ENCODE measurements at regions not wholly inside any gene's neighbourhood (a gene's known extent, or its start where the extent isn't known, plus 50 kb on each side); places are given as distances from the start of the nearest gene placed in this dataset.

GRCh38 chr10:70943841-70944466, 55.6 kb upstream of the PCBD1 start:
- no peaks in the 10 kb centered on the region for H3K27me3 Mint-ChIP-seq
- ATAC-seq, result no peak
- TF ChIP-seq CTCF (IDR thresholded peaks at IDR 0.05), result no peak
- no peaks in the 10 kb centered on the region for H3K9me3 Mint-ChIP-seq
- no peaks in the 10 kb centered on the region for H3K4me1 Mint-ChIP-seq (ENCODE audit: low read depth)
- no peak overlapping the region for H3K4me3 Mint-ChIP-seq
- POLR2A ChIA-PET, result no interaction called here
- no peaks in the 10 kb centered on the region for H3K36me3 Mint-ChIP-seq (ENCODE audit: low read depth)
- no peak for DNase-seq
- no peak overlapping the region for H3K27ac Mint-ChIP-seq
- CTCF ChIA-PET, result interaction anchor here (2.8 kb wide), 1 partner anchor 18 kb away, joined by 18 read pairs; no protein-coding TSS in a partner anchor
- intact Hi-C loops (cut with micrococcal nuclease), result no loop called here

DNA sequence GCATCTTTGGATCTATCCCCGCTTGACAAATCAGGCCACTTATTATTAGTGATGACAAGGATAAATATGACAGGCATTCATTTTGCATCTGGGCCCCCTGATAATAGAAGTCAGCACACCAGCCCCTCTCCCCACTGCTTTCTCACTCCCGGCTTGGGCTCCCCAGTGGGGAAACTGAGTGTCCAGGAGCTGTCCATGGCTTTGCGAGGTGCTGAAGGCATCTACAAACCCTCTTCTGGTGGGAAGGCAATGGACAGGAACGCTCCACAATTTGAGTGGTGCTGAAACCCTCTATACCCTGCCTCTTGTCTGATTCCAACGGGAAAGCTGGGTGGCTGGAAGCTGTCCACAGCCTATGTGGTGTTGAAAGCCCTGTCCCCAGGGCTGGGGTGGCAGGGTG, 61.7 kb upstream of the PCBD1 start:
- intact Hi-C loops (cut with micrococcal nuclease), result no loop called here
- no peaks in the 10 kb centered on the region for H3K36me3 Mint-ChIP-seq (ENCODE audit: low read depth)
- H3K27me3 Mint-ChIP-seq, result no peaks in the 10 kb centered on the region
- ChIA-PET POLR2A (no interaction called here), CTCF (no interaction called here)
- H3K4me1 Mint-ChIP-seq (ENCODE audit: low read depth), result no peaks in the 10 kb centered on the region
- no peak overlapping the region for H3K27ac Mint-ChIP-seq
- no peak for TF ChIP-seq CTCF (IDR thresholded peaks at IDR 0.05)
- no peak for ATAC-seq
- H3K4me3 Mint-ChIP-seq, result no peak overlapping the region
- no peaks in the 10 kb centered on the region for H3K9me3 Mint-ChIP-seq
- DNase-seq, result no peak

DNA sequence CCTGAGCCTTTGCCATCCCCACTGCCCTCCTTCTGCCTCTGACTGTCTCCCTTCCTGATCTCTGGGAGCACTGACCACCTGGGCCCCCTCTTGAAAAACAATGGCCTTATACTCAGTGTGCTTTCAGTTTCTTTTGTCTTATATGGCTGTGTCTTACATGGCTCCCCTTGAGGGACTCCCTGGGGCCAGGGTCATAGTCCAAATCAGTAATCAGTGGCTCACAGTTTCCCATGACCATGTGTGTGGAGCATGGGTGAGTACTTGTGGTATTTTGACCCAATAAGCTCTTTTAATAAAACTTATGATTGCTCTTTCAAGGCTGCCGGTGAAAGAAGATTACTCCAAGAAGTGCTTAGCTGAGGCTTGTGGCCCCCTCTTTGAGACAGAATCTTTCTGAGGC, 62.4 kb upstream of the PCBD1 start:
- Mint-ChIP-seq H3K27ac (no peak overlapping the region), H3K36me3 (ENCODE audit: low read depth) (no peaks in the 10 kb centered on the region), H3K4me3 (no peak overlapping the region), H3K9me3 (no peaks in the 10 kb centered on the region), H3K27me3 (no peaks in the 10 kb centered on the region), H3K4me1 (ENCODE audit: low read depth) (no peaks in the 10 kb centered on the region)
- CTCF ChIA-PET, result no interaction called here
- ATAC-seq (no peak), DNase-seq (no peak)
- POLR2A ChIA-PET, result no interaction called here
- TF ChIP-seq CTCF (IDR thresholded peaks at IDR 0.05), result no peak
- intact Hi-C loops (cut with micrococcal nuclease), result no loop called here

DNA sequence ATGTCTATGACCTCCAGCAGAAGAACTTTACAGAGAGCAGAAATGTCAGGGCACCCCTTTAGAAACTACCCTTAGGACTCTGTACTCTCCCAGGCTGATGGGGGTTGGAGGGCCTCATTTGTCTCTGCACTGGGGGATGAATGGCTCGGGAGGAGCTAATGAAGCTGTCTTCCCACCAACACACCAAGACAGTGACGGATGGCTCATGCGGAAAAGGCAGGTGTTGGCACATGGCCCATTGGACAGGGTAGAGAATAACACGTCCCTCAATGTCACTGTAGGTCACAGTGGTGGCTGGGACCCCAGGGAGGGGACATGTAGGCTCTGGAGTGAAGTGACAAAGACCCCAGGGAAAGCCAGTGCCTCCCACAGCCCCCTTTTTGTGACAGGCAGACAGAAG, 64.0 kb upstream of the PCBD1 start:
- POLR2A ChIA-PET, result no interaction called here
- CTCF ChIA-PET, result interaction anchor here (0.9 kb wide), 1 partner anchor 249 kb away, joined by 3 read pairs; no protein-coding TSS in a partner anchor
- no peak for TF ChIP-seq CTCF (IDR thresholded peaks at IDR 0.05)
- intact Hi-C loops (cut with micrococcal nuclease), result no loop called here
- no peak overlapping the region for H3K4me3 Mint-ChIP-seq
- no peak overlapping the region for H3K27ac Mint-ChIP-seq
- H3K4me1 Mint-ChIP-seq (ENCODE audit: low read depth), result no peaks in the 10 kb centered on the region
- H3K9me3 Mint-ChIP-seq, result no peaks in the 10 kb centered on the region
- H3K27me3 Mint-ChIP-seq, result peaks cover 2% of the 10 kb centered on the region
- ATAC-seq, result no peak
- no peaks in the 10 kb centered on the region for H3K36me3 Mint-ChIP-seq (ENCODE audit: low read depth)
- no peak for DNase-seq

GRCh38 chr10:70952921-70953320, 64.6 kb upstream of the PCBD1 start:
- CTCF ChIA-PET, result interaction anchor here (0.9 kb wide), 1 partner anchor 249 kb away, joined by 3 read pairs; no protein-coding TSS in a partner anchor
- no peak for DNase-seq
- no peak for TF ChIP-seq CTCF (IDR thresholded peaks at IDR 0.05)
- ATAC-seq, result no peak
- Mint-ChIP-seq H3K4me3 (no peak overlapping the region), H3K4me1 (ENCODE audit: low read depth) (no peaks in the 10 kb centered on the region), H3K27ac (no peak overlapping the region), H3K36me3 (ENCODE audit: low read depth) (no peaks in the 10 kb centered on the region), H3K27me3 (peaks cover 2% of the 10 kb centered on the region), H3K9me3 (no peaks in the 10 kb centered on the region)
- POLR2A ChIA-PET, result no interaction called here
- intact Hi-C loops (cut with micrococcal nuclease), result no loop called here
